Effector memory CD4-positive, alpha-beta T cell (primary cell): ENCODE measurements at regions not wholly inside any gene's neighbourhood (a gene's known extent, or its start where the extent isn't known, plus 50 kb on each side); places are given as distances from the start of the nearest gene placed in this dataset.
"Not testable (repeated sequence)": the region's sequence is repeated elsewhere in the genome, so short reads cannot be mapped to it uniquely, and the experiment has no call there.

Experiments
- DNase-seq, 3 donors: peaks; one replicate each; pipeline ENCODE4 v3.0.0-alpha.2; 2020
- H3K27ac ChIP-seq: 2 replicates; pipeline ENCODE4 v1.7.0; 2013; ENCODE audit warnings: mild to moderate bottlenecking, low read length, moderate library complexity; ENCODE audit not compliant: insufficient read depth, poor library complexity, severe bottlenecking
- H3K27me3 ChIP-seq: replicated peaks from 2 replicates; pipeline ENCODE4 v1.7.0; 2013; ENCODE audit warnings: mild to moderate bottlenecking, low read length; ENCODE audit not compliant: insufficient read depth, control insufficient read depth, poor library complexity, severe bottlenecking
- H3K36me3 ChIP-seq: 2 replicates; pipeline ENCODE4 v1.7.0; 2013; ENCODE audit warnings: mild to moderate bottlenecking, low read length, moderate library complexity; ENCODE audit not compliant: control insufficient read depth, insufficient read depth
- H3K4me1 ChIP-seq: 2 replicates; pipeline ENCODE4 v1.7.0; 2013; ENCODE audit warnings: low read length, mild to moderate bottlenecking; ENCODE audit not compliant: control insufficient read depth, insufficient read depth, poor library complexity, severe bottlenecking
- H3K4me3 ChIP-seq: 2 replicates; pipeline ENCODE4 v1.7.0; 2013; ENCODE audit warnings: low read length, low read depth, mild to moderate bottlenecking; ENCODE audit not compliant: insufficient read depth, poor library complexity, severe bottlenecking
- H3K9me3 ChIP-seq: 2 replicates; pipeline ENCODE4 v1.7.0; 2013; ENCODE audit warnings: mild to moderate bottlenecking, low read length, moderate library complexity; ENCODE audit not compliant: control insufficient read depth

GRCh38 chr6:71656121-71656520 is 230.2 kb upstream of the RIMS1 start:
- Histone ChIP-seq H3K36me3 (no peaks in the 10 kb centered on the region), H3K27me3 (no peaks in the 10 kb centered on the region), H3K4me1 (no peaks in the 10 kb centered on the region), H3K4me3 (no peak overlapping the region), H3K9me3 (no peaks in the 10 kb centered on the region), H3K27ac (no peak overlapping the region)
- DNase-seq: no peak

- no peaks in the 10 kb centered on the region for H3K4me1 ChIP-seq
Measured at GRCh38 chr6:71665931-71666330, 220.4 kb upstream of the RIMS1 start.

GRCh38 chr6:71672876-71673275 is 213.5 kb upstream of the RIMS1 start:
- no peak for DNase-seq
- Histone ChIP-seq H3K36me3 (no peaks in the 10 kb centered on the region), H3K27ac (no peak overlapping the region), H3K27me3 (no peaks in the 10 kb centered on the region), H3K4me1 (no peaks in the 10 kb centered on the region), H3K9me3 (no peaks in the 10 kb centered on the region), H3K4me3 (no peak overlapping the region)

More at GRCh38 chr6:71665931-71666330, 220.4 kb upstream of the RIMS1 start:
- no peak overlapping the region for H3K4me3 ChIP-seq
- H3K36me3 ChIP-seq: no peaks in the 10 kb centered on the region
- H3K27me3 ChIP-seq: no peaks in the 10 kb centered on the region
- no peaks in the 10 kb centered on the region for H3K9me3 ChIP-seq
- no peak overlapping the region for H3K27ac ChIP-seq
- no peak for DNase-seq

- H3K27me3 ChIP-seq: no peaks in the 10 kb centered on the region
- no peak overlapping the region for H3K4me3 ChIP-seq
- DNase-seq: no peak
Measured at GRCh38 chr6:71675386-71675785, 211.0 kb upstream of the RIMS1 start.

GRCh38 chr6:71676298-71676697 is 210.1 kb upstream of the RIMS1 start:
- H3K36me3 ChIP-seq: no peaks in the 10 kb centered on the region
- DNase-seq: no peak

More at GRCh38 chr6:71675386-71675785, 211.0 kb upstream of the RIMS1 start:
- no peaks in the 10 kb centered on the region for H3K4me1 ChIP-seq
- no peak overlapping the region for H3K27ac ChIP-seq
- H3K9me3 ChIP-seq: no peaks in the 10 kb centered on the region
- no peaks in the 10 kb centered on the region for H3K36me3 ChIP-seq

GRCh38 chr6:71678091-71678490 is 208.3 kb upstream of the RIMS1 start:
- H3K27me3 ChIP-seq: no peaks in the 10 kb centered on the region
- no peaks in the 10 kb centered on the region for H3K9me3 ChIP-seq
- H3K27ac ChIP-seq: no peak overlapping the region
- no peaks in the 10 kb centered on the region for H3K36me3 ChIP-seq
- H3K4me3 ChIP-seq: no peak overlapping the region
- no peak for DNase-seq
- no peaks in the 10 kb centered on the region for H3K4me1 ChIP-seq

More at GRCh38 chr6:71676298-71676697, 210.1 kb upstream of the RIMS1 start:
- no peaks in the 10 kb centered on the region for H3K27me3 ChIP-seq
- no peaks in the 10 kb centered on the region for H3K9me3 ChIP-seq
- no peak overlapping the region for H3K27ac ChIP-seq
- H3K4me1 ChIP-seq: no peaks in the 10 kb centered on the region
- no peak overlapping the region for H3K4me3 ChIP-seq

- H3K36me3 ChIP-seq: no peaks in the 10 kb centered on the region
- no peak overlapping the region for H3K27ac ChIP-seq
- no peaks in the 10 kb centered on the region for H3K27me3 ChIP-seq
- DNase-seq: no peak
- H3K9me3 ChIP-seq: no peaks in the 10 kb centered on the region
- H3K4me1 ChIP-seq: no peaks in the 10 kb centered on the region
- H3K4me3 ChIP-seq: no peak overlapping the region
Measured at GRCh38 chr6:71681234-71681867, 205.0 kb upstream of the RIMS1 start.

- H3K36me3 ChIP-seq, H3K4me1 ChIP-seq, H3K4me3 ChIP-seq, H3K27me3 ChIP-seq, H3K27ac ChIP-seq, H3K9me3 ChIP-seq, DNase-seq: not testable (repeated sequence)
Measured at GRCh38 chr6:71686021-71686677, 200.2 kb upstream of the RIMS1 start.

GRCh38 chr6:71698702-71699101 is 187.6 kb upstream of the RIMS1 start:
- H3K27me3 ChIP-seq: no peaks in the 10 kb centered on the region

GRCh38 chr6:71706523-71706922 is 179.8 kb upstream of the RIMS1 start:
- Histone ChIP-seq H3K36me3 (no peaks in the 10 kb centered on the region), H3K27me3 (no peaks in the 10 kb centered on the region), H3K27ac (no peak overlapping the region), H3K4me3 (no peak overlapping the region), H3K4me1 (no peaks in the 10 kb centered on the region), H3K9me3 (no peaks in the 10 kb centered on the region)
- DNase-seq: no peak

More at GRCh38 chr6:71698702-71699101, 187.6 kb upstream of the RIMS1 start:
- Histone ChIP-seq H3K27ac (no peak overlapping the region), H3K36me3 (no peaks in the 10 kb centered on the region), H3K9me3 (no peaks in the 10 kb centered on the region), H3K4me1 (no peaks in the 10 kb centered on the region), H3K4me3 (no peak overlapping the region)
- no peak for DNase-seq
